DOHH2 (cell line): ENCODE measurements at regions not wholly inside any gene's neighbourhood (a gene's known extent, or its start where the extent isn't known, plus 50 kb on each side); places are given as distances from the start of the nearest gene placed in this dataset.

Source experiments
- H3F3A ChIP-seq: fragments of 200-600 bp; sonication (generic), shearing (Covaris generic); 2 replicates; pipeline ENCODE4 v1.6.0; 2016; ENCODE audit warnings: antibody characterized with exemption, mild to moderate bottlenecking; ENCODE audit not compliant: control insufficient read depth, insufficient read depth
- H3K27ac ChIP-seq: fragments of 200-600 bp; sonication (generic); 2 replicates; pipeline ENCODE4 v1.5.1; 2014; ENCODE audit warnings: low read depth, mild to moderate bottlenecking, low read length, moderate library complexity
- H3K27me3 ChIP-seq: fragments of 200-600 bp; sonication (generic); 2 replicates; pipeline ENCODE4 v1.6.1; 2014; ENCODE audit warnings: mild to moderate bottlenecking, low read length, mixed read lengths; ENCODE audit not compliant: control insufficient read depth
- H3K36me3 ChIP-seq: fragments of 200-600 bp; sonication (generic); 2 replicates; pipeline ENCODE4 v1.6.1; 2014; ENCODE audit warnings: mild to moderate bottlenecking, low read length, moderate library complexity, mixed read lengths; ENCODE audit not compliant: control insufficient read depth
- H3K4me1 ChIP-seq: fragments of 200-600 bp; sonication (generic); 2 replicates; pipeline ENCODE4 v1.6.1; 2014; ENCODE audit warnings: mild to moderate bottlenecking, low read length, mixed read lengths; ENCODE audit not compliant: control insufficient read depth
- H3K4me2 ChIP-seq: fragments of 200-600 bp; sonication (generic); 2 replicates; pipeline ENCODE4 v1.6.0; 2014; ENCODE audit warnings: mild to moderate bottlenecking, low read length, moderate library complexity
- H3K4me3 ChIP-seq: fragments of 200-600 bp; sonication (generic); 2 replicates; pipeline ENCODE4 v1.5.1; 2014; ENCODE audit warnings: mild to moderate bottlenecking, low read length, mixed read lengths
- H3K79me2 ChIP-seq: fragments of 200-600 bp; sonication (generic); 2 replicates; pipeline ENCODE4 v1.6.1; 2014; ENCODE audit warnings: mild to moderate bottlenecking, low read length, mixed read lengths; ENCODE audit not compliant: control insufficient read depth
- H3K9me2 ChIP-seq: fragments of 200-600 bp; sonication (generic); replicated peaks from 2 replicates; pipeline ENCODE4 v1.6.1; 2014; ENCODE audit warnings: mild to moderate bottlenecking, low read length, mixed read lengths; ENCODE audit not compliant: control insufficient read depth
- H3K9me3 ChIP-seq: fragments of 200-600 bp; sonication (generic); 2 replicates; pipeline ENCODE4 v1.6.1; 2014; ENCODE audit warnings: antibody characterized with exemption, low read length, mixed read lengths; ENCODE audit not compliant: control insufficient read depth, insufficient read depth
- H4K20me1 ChIP-seq: fragments of 200-600 bp; sonication (generic); 2 replicates; pipeline ENCODE4 v1.6.0; 2014; ENCODE audit warnings: low read depth, mild to moderate bottlenecking, antibody characterized with exemption, low read length, moderate library complexity; ENCODE audit not compliant: control insufficient read depth, insufficient read depth
- EZH2phosphoT487 ChIP-seq: fragments of 200-600 bp; sonication (generic); IDR thresholded peaks from 2 replicates; pipeline ENCODE4 v1.6.1; 2017; ENCODE audit warnings: borderline replicate concordance, mild to moderate bottlenecking, antibody characterized with exemption, low read length, moderate library complexity, mixed read lengths
- TF ChIP-seq, protein P1 (sequence below): fragments of 200-600 bp; sonication (generic); IDR thresholded peaks from one replicate; pipeline ENCODE4 v1.5.1; 2014; ENCODE audit warnings: antibody characterized with exemption, mild to moderate bottlenecking, low read depth, low read length; ENCODE audit not compliant: poor library complexity, severe bottlenecking

DNA sequence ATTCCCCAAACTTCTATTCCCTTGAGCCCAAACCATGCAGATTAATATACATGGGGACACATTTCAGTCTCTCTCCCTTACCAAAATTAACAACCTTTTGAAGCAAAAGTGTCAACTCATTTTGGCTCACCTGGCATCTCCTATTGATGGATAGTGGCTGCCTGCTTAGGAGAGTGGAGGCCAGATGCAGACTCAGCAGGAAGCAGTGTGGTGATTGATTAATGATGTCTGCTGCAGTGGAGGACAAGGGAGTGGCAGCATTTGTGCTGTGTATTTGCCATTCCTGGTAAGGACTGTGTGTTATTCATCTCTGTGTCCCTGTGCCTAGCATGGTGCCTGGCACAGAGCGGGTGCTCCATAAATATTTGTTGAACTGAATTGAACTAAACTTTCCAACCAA, 590.1 kb downstream of the RAB28 start:
- H3K4me3 ChIP-seq, result no peak overlapping the region
- no peak overlapping the region for H3K27ac ChIP-seq
- no peak for TF ChIP-seq EZH2phosphoT487
- TF ChIP-seq, protein P1, sequence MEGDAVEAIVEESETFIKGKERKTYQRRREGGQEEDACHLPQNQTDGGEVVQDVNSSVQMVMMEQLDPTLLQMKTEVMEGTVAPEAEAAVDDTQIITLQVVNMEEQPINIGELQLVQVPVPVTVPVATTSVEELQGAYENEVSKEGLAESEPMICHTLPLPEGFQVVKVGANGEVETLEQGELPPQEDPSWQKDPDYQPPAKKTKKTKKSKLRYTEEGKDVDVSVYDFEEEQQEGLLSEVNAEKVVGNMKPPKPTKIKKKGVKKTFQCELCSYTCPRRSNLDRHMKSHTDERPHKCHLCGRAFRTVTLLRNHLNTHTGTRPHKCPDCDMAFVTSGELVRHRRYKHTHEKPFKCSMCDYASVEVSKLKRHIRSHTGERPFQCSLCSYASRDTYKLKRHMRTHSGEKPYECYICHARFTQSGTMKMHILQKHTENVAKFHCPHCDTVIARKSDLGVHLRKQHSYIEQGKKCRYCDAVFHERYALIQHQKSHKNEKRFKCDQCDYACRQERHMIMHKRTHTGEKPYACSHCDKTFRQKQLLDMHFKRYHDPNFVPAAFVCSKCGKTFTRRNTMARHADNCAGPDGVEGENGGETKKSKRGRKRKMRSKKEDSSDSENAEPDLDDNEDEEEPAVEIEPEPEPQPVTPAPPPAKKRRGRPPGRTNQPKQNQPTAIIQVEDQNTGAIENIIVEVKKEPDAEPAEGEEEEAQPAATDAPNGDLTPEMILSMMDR, result no peak
- H3K36me3 ChIP-seq, result no peaks in the 10 kb centered on the region
- H3F3A ChIP-seq, result no peaks in the 10 kb centered on the region
- no peaks in the 10 kb centered on the region for H3K27me3 ChIP-seq
- H3K79me2 ChIP-seq, result no peaks in the 10 kb centered on the region
- no peaks in the 10 kb centered on the region for H3K9me3 ChIP-seq
- H4K20me1 ChIP-seq, result no peaks in the 10 kb centered on the region
- H3K4me1 ChIP-seq, result no peaks in the 10 kb centered on the region
- H3K4me2 ChIP-seq, result no peak overlapping the region
- H3K9me2 ChIP-seq, result no peaks in the 10 kb centered on the region

DNA sequence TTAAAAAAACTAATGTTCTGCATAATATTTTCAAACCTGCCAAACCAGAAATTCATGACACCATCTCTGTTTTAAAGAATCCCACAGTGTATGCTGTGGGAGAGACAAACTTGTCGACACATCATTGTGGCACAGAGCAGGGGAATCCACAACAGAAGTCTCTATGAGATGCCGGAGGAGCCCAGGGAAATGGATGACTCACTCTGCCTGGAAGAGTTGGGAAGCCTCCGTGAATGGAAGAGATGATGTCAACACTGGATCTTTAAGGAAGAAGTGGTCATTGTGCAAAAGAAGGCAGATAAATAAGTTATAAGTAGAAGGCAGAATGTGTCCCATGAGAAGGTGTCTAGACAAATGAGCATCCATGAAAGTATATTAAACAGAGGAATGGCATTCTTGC, 595.1 kb downstream of the RAB28 start:
- no peaks in the 10 kb centered on the region for H3K4me1 ChIP-seq
- no peaks in the 10 kb centered on the region for H3K27me3 ChIP-seq
- H3K4me2 ChIP-seq, result no peak overlapping the region
- H3K36me3 ChIP-seq, result no peaks in the 10 kb centered on the region
- TF ChIP-seq, protein P1, result no peak
- no peak for TF ChIP-seq EZH2phosphoT487
- no peaks in the 10 kb centered on the region for H4K20me1 ChIP-seq
- no peaks in the 10 kb centered on the region for H3K9me3 ChIP-seq
- no peaks in the 10 kb centered on the region for H3F3A ChIP-seq
- no peaks in the 10 kb centered on the region for H3K9me2 ChIP-seq
- H3K4me3 ChIP-seq, result no peak overlapping the region
- no peaks in the 10 kb centered on the region for H3K79me2 ChIP-seq
- H3K27ac ChIP-seq, result no peak overlapping the region

DNA sequence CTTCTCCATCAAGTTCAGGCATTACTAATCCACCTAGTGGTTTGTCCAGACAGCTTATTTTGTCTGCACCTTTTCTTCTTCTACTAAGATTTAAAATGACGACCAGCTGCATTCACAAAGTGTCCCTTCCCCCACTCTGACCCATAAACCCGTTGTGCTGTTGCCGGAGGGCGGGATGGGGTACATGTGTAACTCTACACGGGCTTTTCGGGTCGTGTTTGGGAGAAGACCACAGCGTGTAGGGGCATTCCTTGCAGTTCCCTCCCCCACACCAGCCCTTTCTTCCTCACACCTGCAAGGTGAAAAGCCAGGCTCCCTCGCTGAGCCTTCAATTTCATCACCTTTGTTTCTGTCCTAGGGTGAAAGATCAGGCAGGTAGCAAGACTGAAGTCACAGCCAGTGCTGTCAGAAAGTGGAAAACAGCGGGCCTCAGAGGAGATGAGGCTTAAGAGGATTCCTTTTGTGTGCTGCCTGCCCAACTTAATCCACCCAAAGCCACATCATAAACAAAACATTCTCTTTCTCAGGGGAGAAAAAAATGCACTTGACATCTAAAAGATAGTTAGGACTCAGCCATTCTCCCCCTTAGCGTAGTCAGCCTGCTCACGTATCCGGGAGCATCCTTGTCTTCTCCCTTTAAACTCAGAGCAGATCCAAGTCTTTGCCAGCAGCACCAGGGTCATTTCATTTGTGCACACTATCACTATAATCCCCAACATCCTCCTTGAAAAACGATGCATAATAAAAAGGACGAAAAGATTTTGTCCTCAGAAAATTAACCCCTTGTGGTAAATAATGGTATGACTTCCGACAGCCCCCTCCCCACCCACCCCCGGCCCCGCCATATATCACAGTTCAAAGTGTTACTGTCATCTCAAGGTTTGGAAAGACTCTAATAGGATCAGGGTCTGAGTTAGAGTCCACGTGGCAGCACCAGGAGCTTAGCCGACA, 599.0 kb downstream of the RAB28 start:
- no peaks in the 10 kb centered on the region for H3K4me1 ChIP-seq
- H3K4me3 ChIP-seq, result no peak overlapping the region
- no peaks in the 10 kb centered on the region for H3K9me3 ChIP-seq
- no peaks in the 10 kb centered on the region for H3K9me2 ChIP-seq
- no peak overlapping the region for H3K27ac ChIP-seq
- H3K79me2 ChIP-seq, result no peaks in the 10 kb centered on the region
- no peak for TF ChIP-seq EZH2phosphoT487
- TF ChIP-seq, protein P1, result no peak
- no peaks in the 10 kb centered on the region for H3K27me3 ChIP-seq
- H4K20me1 ChIP-seq, result no peaks in the 10 kb centered on the region
- no peaks in the 10 kb centered on the region for H3F3A ChIP-seq
- H3K36me3 ChIP-seq, result no peaks in the 10 kb centered on the region
- no peak overlapping the region for H3K4me2 ChIP-seq
